ENCODE measurements at regions not wholly inside any gene's neighbourhood (a gene's known extent, or its start where the extent isn't known, plus 50 kb on each side); places are given as distances from the start of the nearest gene placed in this dataset.

GRCh38 chr10:17518338-17518737 lies 63.9 kb upstream of the ST8SIA6 start:
- Histone ChIP-seq H3K4me1 (ENCODE audit: control insufficient read depth, insufficient read depth, low read length) (no peaks in the 10 kb centered on the region), H3K27me3 (ENCODE audit: control insufficient read depth, insufficient read depth, low read length) (no peaks in the 10 kb centered on the region), H3K4me3 (ENCODE audit: low read depth, low read length) (no peak overlapping the region), H3K27ac (ENCODE audit: low read depth, low read length) (no peak overlapping the region), H3K9ac (ENCODE audit: low read length) (no peak overlapping the region), H3K36me3 (ENCODE audit: control insufficient read depth, insufficient read depth, low read length) (no peaks in the 10 kb centered on the region), H3K9me3 (ENCODE audit: control insufficient read depth, insufficient read depth, low read depth, low read length) (peaks cover 8% of the 10 kb centered on the region)

GRCh38 chr10:17516376-17516775 lies 62.0 kb upstream of the ST8SIA6 start:
- Histone ChIP-seq H3K4me3 (ENCODE audit: low read depth, low read length) (no peak overlapping the region), H3K9me3 (ENCODE audit: control insufficient read depth, insufficient read depth, low read depth, low read length) (peaks cover 7% of the 10 kb centered on the region; the same call in 1 of the 2 replicates), H3K4me1 (ENCODE audit: control insufficient read depth, insufficient read depth, low read length) (0 out of 2 replicates have a peak, but pooled peaks cover 4% of the 10 kb centered on the region), H3K36me3 (ENCODE audit: control insufficient read depth, insufficient read depth, low read length) (no peaks in the 10 kb centered on the region), H3K27me3 (ENCODE audit: control insufficient read depth, insufficient read depth, low read length) (no peaks in the 10 kb centered on the region), H3K27ac (ENCODE audit: low read depth, low read length) (no peak overlapping the region), H3K9ac (ENCODE audit: low read length) (no peak overlapping the region)

GRCh38 chr10:17512341-17513001 lies 58.1 kb upstream of the ST8SIA6 start:
- Histone ChIP-seq H3K27ac (ENCODE audit: low read depth, low read length) (no peak overlapping the region), H3K9me3 (ENCODE audit: control insufficient read depth, insufficient read depth, low read depth, low read length) (peaks cover 7% of the 10 kb centered on the region; the same call in 1 of the 2 replicates), H3K9ac (ENCODE audit: low read length) (no peak overlapping the region), H3K27me3 (ENCODE audit: control insufficient read depth, insufficient read depth, low read length) (no peaks in the 10 kb centered on the region), H3K36me3 (ENCODE audit: control insufficient read depth, insufficient read depth, low read length) (no peaks in the 10 kb centered on the region), H3K4me1 (ENCODE audit: control insufficient read depth, insufficient read depth, low read length) (0 out of 2 replicates have a peak, but pooled peaks cover 4% of the 10 kb centered on the region), H3K4me3 (ENCODE audit: low read depth, low read length) (no peak overlapping the region)

GRCh38 chr10:17510242-17510908 lies 56.0 kb upstream of the ST8SIA6 start:
- 0 out of 2 replicates have a peak, but pooled peaks cover 4% of the 10 kb centered on the region for H3K4me1 ChIP-seq (ENCODE audit: control insufficient read depth, insufficient read depth, low read length)
- H3K9me3 ChIP-seq (ENCODE audit: control insufficient read depth, insufficient read depth, low read depth, low read length): peaks cover 2% of the 10 kb centered on the region; the same call in 1 of the 2 replicates
- H3K9ac ChIP-seq (ENCODE audit: low read length): no peak overlapping the region
- no peak overlapping the region for H3K4me3 ChIP-seq (ENCODE audit: low read depth, low read length)
- H3K27me3 ChIP-seq (ENCODE audit: control insufficient read depth, insufficient read depth, low read length): no peaks in the 10 kb centered on the region
- H3K36me3 ChIP-seq (ENCODE audit: control insufficient read depth, insufficient read depth, low read length): no peaks in the 10 kb centered on the region
- H3K27ac ChIP-seq (ENCODE audit: low read depth, low read length): no peak overlapping the region

- H3K9me3 ChIP-seq (ENCODE audit: control insufficient read depth, insufficient read depth, low read depth, low read length): no peaks in the 10 kb centered on the region
- H3K9ac ChIP-seq (ENCODE audit: low read length): no peak overlapping the region
- no peaks in the 10 kb centered on the region for H3K36me3 ChIP-seq (ENCODE audit: control insufficient read depth, insufficient read depth, low read length)
- no peaks in the 10 kb centered on the region; the same call in 1 of the 2 replicates for H3K27me3 ChIP-seq (ENCODE audit: control insufficient read depth, insufficient read depth, low read length)
- no peak overlapping the region for H3K27ac ChIP-seq (ENCODE audit: low read depth, low read length)
- peaks cover 8% of the 10 kb centered on the region; the same call in 1 of the 2 replicates for H3K4me1 ChIP-seq (ENCODE audit: control insufficient read depth, insufficient read depth, low read length)
- H3K4me3 ChIP-seq (ENCODE audit: low read depth, low read length): no peak overlapping the region
Measured at GRCh38 chr10:17507538-17507937, 53.1 kb upstream of the ST8SIA6 start.

GRCh38 chr10:17506856-17507471 lies 52.6 kb upstream of the ST8SIA6 start:
- no peaks in the 10 kb centered on the region for H3K36me3 ChIP-seq (ENCODE audit: control insufficient read depth, insufficient read depth, low read length)
- H3K27ac ChIP-seq (ENCODE audit: low read depth, low read length): no peak overlapping the region
- H3K9ac ChIP-seq (ENCODE audit: low read length): no peak overlapping the region
- no peak overlapping the region for H3K4me3 ChIP-seq (ENCODE audit: low read depth, low read length)
- no peaks in the 10 kb centered on the region; the same call in 1 of the 2 replicates for H3K27me3 ChIP-seq (ENCODE audit: control insufficient read depth, insufficient read depth, low read length)
- H3K9me3 ChIP-seq (ENCODE audit: control insufficient read depth, insufficient read depth, low read depth, low read length): no peaks in the 10 kb centered on the region
- peaks cover 4% of the 10 kb centered on the region; the same call in 1 of the 2 replicates for H3K4me1 ChIP-seq (ENCODE audit: control insufficient read depth, insufficient read depth, low read length)

GRCh38 chr10:17506390-17506789 lies 52.0 kb upstream of the ST8SIA6 start:
- Histone ChIP-seq H3K9ac (ENCODE audit: low read length) (no peak overlapping the region), H3K27ac (ENCODE audit: low read depth, low read length) (no peak overlapping the region)

GRCh38 chr10:17504547-17505245 lies 50.3 kb upstream of the ST8SIA6 start:
- H3K4me3 ChIP-seq (ENCODE audit: low read depth, low read length): no peak overlapping the region
- H3K4me1 ChIP-seq (ENCODE audit: control insufficient read depth, insufficient read depth, low read length): peaks cover 4% of the 10 kb centered on the region; the same call in 1 of the 2 replicates
- no peak overlapping the region for H3K27ac ChIP-seq (ENCODE audit: low read depth, low read length)
- H3K27me3 ChIP-seq (ENCODE audit: control insufficient read depth, insufficient read depth, low read length): no peaks in the 10 kb centered on the region; the same call in 1 of the 2 replicates
- H3K9ac ChIP-seq (ENCODE audit: low read length): no peak overlapping the region
- no peaks in the 10 kb centered on the region for H3K9me3 ChIP-seq (ENCODE audit: control insufficient read depth, insufficient read depth, low read depth, low read length)
- H3K36me3 ChIP-seq (ENCODE audit: control insufficient read depth, insufficient read depth, low read length): no peaks in the 10 kb centered on the region

More at GRCh38 chr10:17506390-17506789, 52.0 kb upstream of the ST8SIA6 start:
- Histone ChIP-seq H3K4me1 (ENCODE audit: control insufficient read depth, insufficient read depth, low read length) (peaks cover 4% of the 10 kb centered on the region; the same call in 1 of the 2 replicates), H3K4me3 (ENCODE audit: low read depth, low read length) (no peak overlapping the region), H3K36me3 (ENCODE audit: control insufficient read depth, insufficient read depth, low read length) (no peaks in the 10 kb centered on the region), H3K9me3 (ENCODE audit: control insufficient read depth, insufficient read depth, low read depth, low read length) (no peaks in the 10 kb centered on the region), H3K27me3 (ENCODE audit: control insufficient read depth, insufficient read depth, low read length) (no peaks in the 10 kb centered on the region; the same call in 1 of the 2 replicates)
